ENCODE measurements at regions not wholly inside any gene's neighbourhood (a gene's known extent, or its start where the extent isn't known, plus 50 kb on each side); places are given as distances from the start of the nearest gene placed in this dataset.
"Not testable (repeated sequence)": the region's sequence is repeated elsewhere in the genome, so short reads cannot be mapped to it uniquely, and the experiment has no call there.

DNA sequence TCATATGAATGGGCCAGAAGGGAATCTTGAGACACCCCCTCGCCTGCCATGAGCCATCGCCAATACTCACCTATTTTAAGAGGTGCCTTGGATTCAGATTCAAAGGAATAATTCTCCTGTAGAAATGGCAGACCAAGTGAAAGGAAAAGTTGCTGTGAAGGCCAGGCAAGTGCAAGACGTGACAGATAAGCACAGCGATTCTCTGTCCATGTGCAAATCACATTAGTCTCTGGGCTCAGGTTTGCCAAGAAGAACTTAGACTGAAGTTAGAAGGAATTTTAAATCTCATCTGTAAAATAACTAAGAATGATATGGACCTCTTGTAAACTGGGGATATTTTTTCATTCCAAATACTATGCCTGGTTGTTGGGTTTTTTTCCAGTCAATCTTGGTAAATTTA, 173.6 kb downstream of the UACA start:
- ChIA-PET POLR2A (no interaction called here), CTCF (no interaction called here)
- TF ChIP-seq CTCF (IDR thresholded peaks at IDR 0.05; ENCODE audit: control extremely low read depth, extremely low read depth, low read depth, missing control alignments), result no peak
- no peak for DNase-seq (ENCODE audit: extremely low spot score)

GRCh38 chr15:70589221-70589620, 174.1 kb downstream of the UACA start:
- no peak for DNase-seq (ENCODE audit: extremely low spot score)
- ChIA-PET CTCF (no interaction called here), POLR2A (no interaction called here)
- TF ChIP-seq CTCF (IDR thresholded peaks at IDR 0.05; ENCODE audit: control extremely low read depth, extremely low read depth, low read depth, missing control alignments), result no peak

DNA sequence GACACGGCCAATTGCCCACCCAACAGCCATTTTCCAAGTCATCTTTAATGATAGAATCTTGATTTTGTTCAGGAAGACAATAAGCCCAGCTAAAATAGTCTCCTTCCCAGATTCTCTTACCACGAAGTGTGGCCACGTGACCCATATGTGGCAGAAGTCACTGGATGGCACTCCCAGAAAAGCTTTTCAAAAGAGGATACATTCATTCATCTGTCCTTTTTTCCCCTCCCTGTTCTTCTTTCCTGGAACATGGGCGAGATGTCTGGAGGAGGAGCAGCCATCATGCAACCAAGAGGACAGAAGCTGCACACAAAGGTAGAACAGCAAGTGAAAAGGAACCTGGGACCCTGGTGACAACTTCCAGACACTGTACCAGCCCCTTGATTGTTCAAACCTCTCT, 174.7 kb downstream of the UACA start:
- DNase-seq (ENCODE audit: extremely low spot score), result no peak
- no peak for TF ChIP-seq CTCF (IDR thresholded peaks at IDR 0.05; ENCODE audit: control extremely low read depth, extremely low read depth, low read depth, missing control alignments)
- ChIA-PET CTCF (no interaction called here), POLR2A (no interaction called here)

DNA sequence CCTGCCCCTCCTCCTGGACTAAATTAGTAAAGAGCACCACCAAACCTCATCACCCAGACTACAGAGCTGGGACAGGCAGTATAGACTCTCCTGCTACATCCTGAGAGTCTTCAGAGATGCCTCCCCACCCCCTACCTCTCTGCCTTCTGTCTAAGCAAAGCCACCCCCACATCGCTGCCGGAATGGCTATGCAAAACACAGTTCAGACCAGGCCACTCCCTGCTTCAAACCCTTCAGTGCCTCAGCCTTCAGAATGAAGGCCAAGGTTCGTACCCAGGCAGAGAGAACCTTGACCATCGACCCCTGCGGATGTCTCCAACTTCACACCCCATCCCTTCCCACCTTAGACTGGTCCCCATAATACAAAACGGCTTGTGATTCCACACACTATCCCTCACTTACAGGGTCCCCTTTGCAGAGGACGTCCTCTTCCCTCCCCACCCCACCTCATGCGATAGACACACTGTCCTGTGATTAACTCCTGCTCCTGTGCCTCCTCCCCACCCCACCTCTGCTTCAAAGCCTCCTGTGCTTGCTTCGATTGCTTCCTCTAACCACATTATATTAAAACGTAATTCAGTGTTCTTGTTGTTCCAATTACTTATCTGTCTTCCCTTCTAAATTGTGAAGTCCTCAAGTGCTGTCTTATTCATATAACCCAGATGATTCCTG, 175.3 kb downstream of the UACA start:
- ChIA-PET POLR2A (no interaction called here), CTCF (no interaction called here)
- no peak for TF ChIP-seq CTCF (IDR thresholded peaks at IDR 0.05; ENCODE audit: control extremely low read depth, extremely low read depth, low read depth, missing control alignments)
- no peak for DNase-seq (ENCODE audit: extremely low spot score)

GRCh38 chr15:70587012-70587634, 176.2 kb downstream of the UACA start:
- DNase-seq (ENCODE audit: extremely low spot score); CTCF ChIA-PET; POLR2A ChIA-PET: not testable (repeated sequence)

DNA sequence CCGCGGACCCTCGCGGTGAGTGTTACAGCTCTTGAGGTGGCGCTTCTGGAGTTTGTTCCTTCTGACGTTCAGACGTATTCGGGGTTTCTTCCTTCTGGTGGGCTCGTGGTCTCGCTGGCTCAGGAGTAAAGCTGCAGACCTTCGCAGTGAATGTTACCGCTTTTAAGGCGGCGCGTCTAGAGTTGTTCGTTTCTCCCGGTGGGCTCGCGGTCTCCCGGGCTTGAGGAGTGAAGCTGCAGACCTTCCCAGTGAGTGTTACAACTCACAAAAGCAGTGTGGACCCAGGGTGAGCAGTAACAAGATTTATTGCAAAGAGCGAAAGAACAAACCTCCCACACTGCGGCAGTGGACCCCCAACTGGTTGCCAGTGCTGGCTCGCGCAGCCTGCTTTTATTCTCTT, 177.1 kb downstream of the UACA start:
- no peak for TF ChIP-seq CTCF (IDR thresholded peaks at IDR 0.05; ENCODE audit: control extremely low read depth, extremely low read depth, low read depth, missing control alignments)
- ChIA-PET POLR2A (no interaction called here), CTCF (no interaction called here)
- no peak for DNase-seq (ENCODE audit: extremely low spot score)

GRCh38 chr15:70585707-70586034, 177.7 kb downstream of the UACA start:
- ChIA-PET CTCF (no interaction called here), POLR2A (no interaction called here)
- DNase-seq (ENCODE audit: extremely low spot score), result no peak
- no peak for TF ChIP-seq CTCF (IDR thresholded peaks at IDR 0.05; ENCODE audit: control extremely low read depth, extremely low read depth, low read depth, missing control alignments)

Measured in GM10248 (cell line).